ENCODE measurements at regions not wholly inside any gene's neighbourhood (a gene's known extent, or its start where the extent isn't known, plus 50 kb on each side); places are given as distances from the start of the nearest gene placed in this dataset.

- H3K27me3 Mint-ChIP-seq (ENCODE audit: low read depth, unreplicated experiment) = no peaks in the 10 kb centered on the region
- Histone ChIP-seq H2AFZ (ENCODE audit: low read depth, low read length) (no peak overlapping the region), H3K4me2 (ENCODE audit: low read length) (no peak overlapping the region)
Measured at GRCh38 chr10:4678951-4679671, 146.9 kb upstream of the AKR1E2 start.

DNA sequence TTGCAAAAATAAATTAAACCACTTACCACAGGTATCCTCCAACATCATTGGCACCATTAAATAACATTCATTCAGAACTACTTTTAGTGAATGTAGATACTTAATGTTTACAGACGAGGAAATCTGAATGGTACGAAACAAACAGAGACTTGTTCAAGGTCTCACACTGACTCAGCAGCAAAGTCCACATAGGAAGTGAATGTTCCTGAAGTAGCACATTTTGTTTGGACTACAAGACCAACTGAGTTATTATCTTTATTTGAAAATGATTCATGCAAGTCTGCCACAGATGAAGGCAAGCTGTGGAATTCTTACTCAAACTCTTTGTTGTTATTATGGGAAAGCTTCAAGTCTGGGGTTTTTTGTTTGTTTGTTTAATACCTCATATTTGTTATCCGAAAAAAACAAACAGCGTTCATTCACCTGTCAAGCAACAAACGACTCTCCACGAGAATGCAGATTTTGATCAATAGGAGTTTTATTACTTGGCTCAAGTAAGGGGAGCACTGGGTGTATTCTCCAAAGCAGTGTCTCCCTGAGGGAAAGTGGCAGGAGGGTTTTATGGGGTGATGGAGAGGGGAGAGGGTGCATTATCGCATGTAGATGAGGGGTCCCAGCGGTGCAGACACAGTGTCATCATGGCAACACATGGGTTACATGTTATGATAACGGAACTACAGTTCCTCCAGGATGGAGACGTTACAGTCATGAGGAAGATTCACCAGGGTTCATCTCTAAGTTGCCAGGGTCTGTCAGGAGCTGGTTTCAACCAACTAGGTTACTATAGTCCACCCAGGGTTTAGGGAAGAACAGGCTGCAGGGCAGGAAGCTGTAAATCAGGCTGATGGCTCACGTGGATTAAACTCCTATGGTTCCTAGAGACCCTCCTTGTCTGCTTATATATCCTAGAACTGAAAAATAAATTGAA, 147.7 kb upstream of the AKR1E2 start:
- peaks cover 16% of the 10 kb centered on the region for H3K79me2 ChIP-seq (ENCODE audit: insufficient read depth, low read length)
- peak overlapping the region; percentile 76 for H3K4me2 ChIP-seq (ENCODE audit: low read length)
- no peaks in the 10 kb centered on the region for H3K27me3 ChIP-seq (ENCODE audit: insufficient read depth, low read length)
- peak overlapping the region; percentile 11 for H2AFZ ChIP-seq (ENCODE audit: low read depth, low read length)
- H3K9me3 ChIP-seq (ENCODE audit: insufficient read depth, low read depth, low read length) = no peaks in the 10 kb centered on the region
- H3K4me3 ChIP-seq (ENCODE audit: insufficient read depth, low read depth, low read length) = peak overlapping the region; percentile 30
- H3K4me1 Mint-ChIP-seq (ENCODE audit: low read depth, unreplicated experiment) = peaks cover 8% of the 10 kb centered on the region
- TF ChIP-seq, protein P1, sequence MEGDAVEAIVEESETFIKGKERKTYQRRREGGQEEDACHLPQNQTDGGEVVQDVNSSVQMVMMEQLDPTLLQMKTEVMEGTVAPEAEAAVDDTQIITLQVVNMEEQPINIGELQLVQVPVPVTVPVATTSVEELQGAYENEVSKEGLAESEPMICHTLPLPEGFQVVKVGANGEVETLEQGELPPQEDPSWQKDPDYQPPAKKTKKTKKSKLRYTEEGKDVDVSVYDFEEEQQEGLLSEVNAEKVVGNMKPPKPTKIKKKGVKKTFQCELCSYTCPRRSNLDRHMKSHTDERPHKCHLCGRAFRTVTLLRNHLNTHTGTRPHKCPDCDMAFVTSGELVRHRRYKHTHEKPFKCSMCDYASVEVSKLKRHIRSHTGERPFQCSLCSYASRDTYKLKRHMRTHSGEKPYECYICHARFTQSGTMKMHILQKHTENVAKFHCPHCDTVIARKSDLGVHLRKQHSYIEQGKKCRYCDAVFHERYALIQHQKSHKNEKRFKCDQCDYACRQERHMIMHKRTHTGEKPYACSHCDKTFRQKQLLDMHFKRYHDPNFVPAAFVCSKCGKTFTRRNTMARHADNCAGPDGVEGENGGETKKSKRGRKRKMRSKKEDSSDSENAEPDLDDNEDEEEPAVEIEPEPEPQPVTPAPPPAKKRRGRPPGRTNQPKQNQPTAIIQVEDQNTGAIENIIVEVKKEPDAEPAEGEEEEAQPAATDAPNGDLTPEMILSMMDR (IDR thresholded peaks at IDR 0.05; ENCODE audit: insufficient read depth, low read depth, low read length) = no peak
- TF ChIP-seq EZH2 (IDR thresholded peaks at IDR 0.05; ENCODE audit: insufficient read depth, low read length) = no peak
- peak overlapping the region; percentile 71 for H3K27ac Mint-ChIP-seq (ENCODE audit: unreplicated experiment)
- no peaks in the 10 kb centered on the region for H3K36me3 ChIP-seq (ENCODE audit: insufficient read depth, low read length)
- no peaks in the 10 kb centered on the region for H4K20me1 ChIP-seq (ENCODE audit: insufficient read depth, low read length)
- H3K4me3 Mint-ChIP-seq (ENCODE audit: unreplicated experiment) = no peak overlapping the region
- H3K9ac ChIP-seq (ENCODE audit: low read length) = peak overlapping the region; percentile 69
- H3K4me1 ChIP-seq (ENCODE audit: insufficient read depth, low read length) = peaks cover 15% of the 10 kb centered on the region
- no peaks in the 10 kb centered on the region for H3K36me3 Mint-ChIP-seq (ENCODE audit: low read depth, unreplicated experiment)
- DNase-seq (ENCODE audit: low read depth) (peak; percentile 93), FAIRE-seq (peak; percentile 96)
- H3K27me3 Mint-ChIP-seq (ENCODE audit: low read depth, unreplicated experiment) = no peaks in the 10 kb centered on the region
- no peaks in the 10 kb centered on the region for H3K9me3 Mint-ChIP-seq (ENCODE audit: unreplicated experiment)
- H3K27ac ChIP-seq (ENCODE audit: low read depth, low read length) = peak overlapping the region; percentile 82

More at GRCh38 chr10:4678951-4679671, 146.9 kb upstream of the AKR1E2 start:
- Mint-ChIP-seq H3K27ac (ENCODE audit: unreplicated experiment) (no peak overlapping the region), H3K36me3 (ENCODE audit: low read depth, unreplicated experiment) (no peaks in the 10 kb centered on the region), H3K9me3 (ENCODE audit: unreplicated experiment) (no peaks in the 10 kb centered on the region), H3K4me1 (ENCODE audit: low read depth, unreplicated experiment) (peaks cover 11% of the 10 kb centered on the region), H3K4me3 (ENCODE audit: unreplicated experiment) (no peak overlapping the region)
- FAIRE-seq = no peak
- H3K27me3 ChIP-seq (ENCODE audit: insufficient read depth, low read length) = no peaks in the 10 kb centered on the region
- no peaks in the 10 kb centered on the region for H3K36me3 ChIP-seq (ENCODE audit: insufficient read depth, low read length)
- no peak overlapping the region for H3K4me3 ChIP-seq (ENCODE audit: insufficient read depth, low read depth, low read length)
- H3K79me2 ChIP-seq (ENCODE audit: insufficient read depth, low read length) = peaks cover 12% of the 10 kb centered on the region
- H4K20me1 ChIP-seq (ENCODE audit: insufficient read depth, low read length) = no peaks in the 10 kb centered on the region
- no peak for DNase-seq (ENCODE audit: low read depth)
- peak overlapping the region; percentile 82 for H3K27ac ChIP-seq (ENCODE audit: low read depth, low read length)
- peak overlapping the region; percentile 69 for H3K9ac ChIP-seq (ENCODE audit: low read length)
- peaks cover 11% of the 10 kb centered on the region for H3K4me1 ChIP-seq (ENCODE audit: insufficient read depth, low read length)
- TF ChIP-seq, protein P1 (IDR thresholded peaks at IDR 0.05; ENCODE audit: insufficient read depth, low read depth, low read length) = no peak
- TF ChIP-seq EZH2 (IDR thresholded peaks at IDR 0.05; ENCODE audit: insufficient read depth, low read length) = no peak
- H3K9me3 ChIP-seq (ENCODE audit: insufficient read depth, low read depth, low read length) = no peaks in the 10 kb centered on the region
